Sigmoid colon (tissue), 4 donors: ENCODE measurements at regions not wholly inside any gene's neighbourhood (a gene's known extent, or its start where the extent isn't known, plus 50 kb on each side); places are given as distances from the start of the nearest gene placed in this dataset.

ENCODE experiments used
- CTCF ChIP-seq, 4 experiments: fragments of 450-650 bp in 3 of 4; fragments of 200-600 bp in 1 of 4; IDR thresholded peaks; one replicate each; pipeline ENCODE4 v1.5.1; 2016 to 2019; ENCODE audit warnings: antibody characterized with exemption in 4 of 4, mild to moderate bottlenecking in 3 of 4, moderate library complexity in 2 of 4
- EP300 ChIP-seq, 4 donors: sonication (generic); formaldehyde crosslinking; IDR thresholded peaks; one replicate each; pipeline ENCODE4 v1.6.1; 2017; ENCODE audit warnings: antibody characterized with exemption in 4 of 4
- POLR2A ChIP-seq, 2 donors: fragments of 450-650 bp; IDR thresholded peaks; one replicate each; pipeline ENCODE4 v1.6.1; 2016; ENCODE audit warnings: antibody characterized with exemption in 2 of 2, mild to moderate bottlenecking in 2 of 2, moderate library complexity in 2 of 2

GRCh38 chr5:5018578-5018970, 121.6 kb upstream of the ADAMTS16 start:
- no peak for TF ChIP-seq CTCF (IDR thresholded peaks at IDR 0.05)
- TF ChIP-seq POLR2A (IDR thresholded peaks at IDR 0.05) = no peak
- no peak for TF ChIP-seq EP300 (IDR thresholded peaks at IDR 0.05)
